HG03457 (cell line): ENCODE measurements at regions not wholly inside any gene's neighbourhood (a gene's known extent, or its start where the extent isn't known, plus 50 kb on each side); places are given as distances from the start of the nearest gene placed in this dataset.
A peak's percentile ranks its signal among the peaks of the same experiment; 100 is the strongest.
"Not testable (repeated sequence)": the region's sequence is repeated elsewhere in the genome, so short reads cannot be mapped to it uniquely, and the experiment has no call there.

Experiments
- ATAC-seq: cut with Tn5 transposase; IDR thresholded peaks from one replicate; pipeline ENCODE4 v1.9.1; 2021; ENCODE audit warnings: moderate number of reproducible peaks; ENCODE audit not compliant: unreplicated experiment

DNA sequence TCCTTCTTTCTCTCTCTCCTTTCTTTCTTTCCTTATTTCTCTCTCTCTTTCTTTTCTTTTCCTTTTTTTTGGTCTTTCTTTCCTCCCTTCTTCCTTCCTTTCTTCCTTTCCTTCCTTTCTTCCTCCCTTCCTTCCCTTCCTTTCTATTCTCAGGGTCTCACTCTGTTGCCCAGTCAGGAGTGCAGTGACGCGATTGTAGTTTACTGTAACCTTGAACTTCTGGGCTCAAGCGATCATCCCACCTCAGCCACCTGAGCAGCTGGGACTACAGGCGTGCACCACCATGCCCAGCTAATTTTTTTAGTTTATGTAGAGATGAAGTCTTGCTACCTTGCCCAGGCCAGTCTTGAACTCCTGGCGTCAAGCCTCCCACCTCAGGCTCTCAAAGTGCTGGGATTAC lies 83.8 kb upstream of the PPM1B start:
- ATAC-seq: no peak

DNA sequence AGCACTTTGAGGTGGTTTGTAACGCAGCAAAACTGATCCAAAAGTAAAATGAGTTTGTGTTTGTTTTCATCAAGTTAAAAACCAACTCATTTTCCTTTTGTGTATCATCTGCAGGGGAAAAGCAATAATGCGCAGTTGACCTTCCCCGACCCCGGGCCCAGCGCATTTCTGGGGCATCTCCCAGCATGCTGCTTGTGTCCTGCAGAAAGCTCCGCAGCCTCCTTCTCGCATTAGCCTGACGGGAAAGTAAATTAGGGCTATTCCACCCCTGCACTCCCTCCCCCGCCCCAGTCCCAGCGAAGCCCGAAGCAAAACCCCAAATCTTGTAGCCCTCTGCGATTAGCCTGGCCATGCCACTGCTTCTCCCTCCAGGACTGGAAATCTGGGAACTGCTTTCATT lies 82.0 kb upstream of the PPM1B start:
- no peak for ATAC-seq

DNA sequence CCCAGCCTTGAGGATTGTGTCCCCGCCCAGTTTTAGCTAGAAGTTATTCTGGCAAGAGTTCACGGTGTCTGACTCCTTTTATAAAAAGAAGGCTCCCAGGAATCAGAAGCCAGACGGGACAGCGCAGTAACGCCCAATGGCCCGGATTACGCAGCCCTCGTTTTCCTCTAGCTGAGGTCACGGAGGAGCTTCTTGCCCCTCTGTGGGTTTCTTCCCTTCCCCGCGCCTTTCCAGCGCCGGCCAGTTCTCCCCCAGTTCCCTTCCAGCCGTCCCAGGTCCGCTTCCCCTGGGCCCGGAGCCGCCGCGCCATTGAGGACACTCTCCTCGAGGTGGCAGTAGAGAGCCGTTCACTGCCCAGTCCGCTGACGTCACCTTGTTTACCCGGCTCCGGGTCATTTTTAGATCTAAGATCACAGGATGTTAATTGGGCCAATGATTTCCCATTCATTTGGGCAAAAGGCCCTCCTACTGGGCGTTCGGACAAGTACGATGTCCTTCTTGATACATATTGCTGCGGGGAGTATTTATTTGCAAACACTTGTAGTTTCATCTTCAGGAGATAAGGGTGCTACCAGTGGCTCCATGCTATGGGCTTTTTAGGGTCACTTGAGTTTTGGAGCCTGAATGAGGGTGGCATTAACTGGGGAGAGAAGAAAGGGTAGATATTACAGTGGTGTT lies 81.5 kb upstream of the PPM1B start:
- ATAC-seq: no peak

DNA sequence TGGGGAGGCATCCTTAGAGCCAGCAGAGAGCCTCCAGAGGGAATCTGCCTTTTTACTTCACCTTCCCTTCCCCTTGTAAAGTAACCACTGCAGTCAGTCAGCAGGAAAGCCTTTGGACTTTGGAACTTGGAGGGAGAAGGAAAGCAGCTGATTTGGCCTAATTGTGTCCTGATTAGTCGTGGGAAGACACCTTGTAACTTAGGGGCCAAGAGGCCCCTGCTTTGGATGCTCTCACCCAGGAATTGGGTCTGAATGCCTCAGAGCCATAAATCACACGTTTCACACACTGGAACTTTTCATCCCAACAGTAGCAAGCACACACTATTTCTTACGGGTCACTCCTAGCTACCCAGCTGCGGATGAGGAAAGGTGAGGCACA lies 81.0 kb upstream of the PPM1B start:
- ATAC-seq: no peak

DNA sequence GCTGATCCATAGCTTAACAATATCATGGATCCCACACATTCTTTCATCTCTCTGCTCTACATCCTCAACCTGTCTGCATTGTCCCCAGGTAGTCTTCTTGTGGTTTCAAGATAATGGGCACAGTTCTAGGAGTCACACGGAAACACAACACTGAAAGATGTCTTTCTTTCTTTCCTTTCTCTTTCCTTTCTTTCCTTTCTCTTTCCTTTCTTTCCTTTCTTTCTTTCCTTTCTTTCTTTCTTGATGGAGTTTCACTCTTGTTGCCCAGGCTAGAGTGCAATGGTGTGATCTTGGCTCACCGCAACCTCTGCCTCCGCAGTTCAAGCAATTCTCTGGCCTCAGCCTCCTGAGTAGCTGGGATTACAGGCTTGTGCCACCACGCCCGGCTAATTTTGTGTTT lies 76.2 kb upstream of the PPM1B start:
- not testable (repeated sequence) for ATAC-seq

DNA sequence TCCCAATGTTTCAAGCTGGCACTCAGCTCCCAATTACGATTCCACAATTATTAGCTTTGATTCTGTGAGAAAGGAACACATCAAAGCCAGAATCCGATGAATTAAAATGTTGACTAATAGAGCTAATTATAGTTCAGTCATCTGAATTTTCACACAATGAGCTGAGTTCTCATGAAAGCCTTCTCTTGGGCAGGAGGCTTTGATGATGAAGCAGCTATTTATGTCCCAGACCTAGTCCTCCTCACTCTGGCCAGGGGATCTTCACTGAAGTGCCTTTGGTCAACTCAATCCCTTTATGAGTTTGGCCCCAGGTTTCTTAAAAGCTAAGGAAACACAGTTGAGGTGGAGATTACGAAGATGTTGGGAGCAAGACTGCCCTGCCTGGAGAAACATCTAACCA lies 74.7 kb upstream of the PPM1B start:
- no peak for ATAC-seq

DNA sequence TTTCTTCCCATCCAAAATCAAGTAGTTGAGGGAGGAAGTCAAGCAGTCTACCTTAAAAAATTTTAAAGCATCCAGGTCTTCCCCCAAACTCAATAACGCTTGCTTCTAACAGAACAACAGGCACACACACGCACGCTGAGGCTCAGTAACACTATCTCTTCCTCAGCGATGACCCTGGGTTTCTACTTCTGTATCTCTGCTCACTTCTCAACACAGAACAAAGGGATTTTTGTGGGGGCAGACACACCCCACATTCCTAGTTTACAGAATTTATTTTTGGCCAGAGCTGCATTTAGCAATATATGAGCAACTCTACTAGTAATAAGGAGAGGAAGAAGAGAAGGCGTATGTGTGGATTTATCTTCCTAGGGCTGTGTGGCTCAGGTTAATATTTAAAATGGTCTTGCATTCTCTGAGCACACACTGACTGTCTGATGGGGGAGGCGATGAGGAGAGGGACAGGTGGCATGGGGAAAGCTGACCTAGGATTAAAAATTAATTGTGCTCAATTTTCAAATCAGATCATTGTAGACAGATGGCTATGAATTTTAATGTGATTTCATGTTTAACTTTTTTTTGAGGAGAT lies 71.3 kb upstream of the PPM1B start:
- ATAC-seq: no peak

DNA sequence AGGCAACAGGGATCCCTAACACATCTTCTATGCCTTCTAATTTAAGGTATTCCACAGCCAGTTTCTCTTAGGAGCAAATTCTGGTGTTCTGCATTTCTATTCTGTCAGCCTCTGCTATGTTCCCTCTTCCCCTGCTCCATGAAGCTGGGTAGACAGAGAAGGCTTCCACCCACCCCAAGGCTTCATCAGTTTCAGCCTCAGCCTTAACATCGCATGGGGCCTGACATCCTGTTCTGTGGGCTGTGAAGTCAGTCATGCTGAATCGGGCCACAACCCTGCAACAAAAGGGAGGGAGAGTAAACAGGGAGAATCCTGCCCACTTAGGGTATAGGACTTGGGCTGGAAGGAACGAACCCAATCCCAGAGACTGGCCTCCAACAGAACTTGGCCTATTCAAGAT lies 70.6 kb upstream of the PPM1B start:
- no peak for ATAC-seq

DNA sequence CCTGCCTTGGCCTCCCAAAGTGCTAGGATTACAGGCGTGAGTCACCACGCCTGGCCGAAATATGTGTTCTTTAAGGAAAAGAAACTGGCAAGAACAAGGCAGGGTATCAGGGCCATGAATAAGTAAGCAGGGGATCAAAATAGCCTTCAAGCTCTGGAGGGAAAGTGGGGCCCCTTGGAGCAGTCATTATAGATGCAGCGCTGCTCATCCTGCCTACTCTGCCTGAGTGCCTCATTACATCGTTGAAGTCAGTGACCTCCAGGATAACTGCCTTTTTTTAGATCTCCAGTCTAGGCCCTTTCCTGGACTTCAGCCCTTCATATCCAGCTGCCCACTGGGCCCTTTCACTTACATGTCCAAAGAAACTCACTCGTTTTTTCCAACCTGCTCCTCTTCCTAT lies 69.8 kb upstream of the PPM1B start:
- no peak for ATAC-seq

DNA sequence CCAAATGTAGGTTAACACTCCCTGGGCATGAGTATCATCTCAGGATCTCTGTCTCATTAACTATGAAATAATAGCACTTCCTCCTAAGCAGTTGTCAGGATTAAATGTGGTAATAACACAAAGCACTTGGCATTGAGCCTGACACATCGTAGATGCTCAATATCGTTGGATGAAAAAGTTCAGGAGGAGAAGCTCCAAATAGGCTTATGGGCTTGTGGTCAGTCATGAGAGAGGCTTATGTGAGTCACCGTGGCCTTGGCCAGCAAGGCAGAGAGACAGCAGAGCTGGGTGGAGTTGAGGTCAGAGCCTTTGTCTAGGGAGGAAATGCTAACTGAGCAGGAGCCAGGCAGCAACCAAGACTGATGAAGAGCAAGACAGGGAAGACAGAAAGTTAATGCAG lies 68.3 kb upstream of the PPM1B start:
- ATAC-seq: no peak

DNA sequence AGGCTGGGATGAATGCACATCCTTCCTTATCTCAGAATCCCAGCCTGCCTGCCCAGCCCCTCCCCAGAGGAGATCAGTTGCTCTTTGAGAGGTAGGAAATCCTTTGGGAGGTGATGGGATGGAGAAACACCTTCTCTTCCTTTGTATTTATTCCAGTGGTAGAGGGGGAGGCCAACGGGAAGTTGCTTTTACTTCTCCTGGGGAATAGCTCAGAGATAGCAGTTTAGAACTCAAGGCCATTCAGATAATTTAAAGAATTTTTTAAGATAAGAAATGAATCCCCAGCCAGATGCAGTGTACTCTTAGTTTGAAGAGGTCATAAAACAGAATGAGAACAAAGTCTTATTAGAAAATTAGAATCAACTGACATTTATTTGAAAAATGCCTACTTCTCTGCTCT lies 67.4 kb upstream of the PPM1B start:
- no peak for ATAC-seq

DNA sequence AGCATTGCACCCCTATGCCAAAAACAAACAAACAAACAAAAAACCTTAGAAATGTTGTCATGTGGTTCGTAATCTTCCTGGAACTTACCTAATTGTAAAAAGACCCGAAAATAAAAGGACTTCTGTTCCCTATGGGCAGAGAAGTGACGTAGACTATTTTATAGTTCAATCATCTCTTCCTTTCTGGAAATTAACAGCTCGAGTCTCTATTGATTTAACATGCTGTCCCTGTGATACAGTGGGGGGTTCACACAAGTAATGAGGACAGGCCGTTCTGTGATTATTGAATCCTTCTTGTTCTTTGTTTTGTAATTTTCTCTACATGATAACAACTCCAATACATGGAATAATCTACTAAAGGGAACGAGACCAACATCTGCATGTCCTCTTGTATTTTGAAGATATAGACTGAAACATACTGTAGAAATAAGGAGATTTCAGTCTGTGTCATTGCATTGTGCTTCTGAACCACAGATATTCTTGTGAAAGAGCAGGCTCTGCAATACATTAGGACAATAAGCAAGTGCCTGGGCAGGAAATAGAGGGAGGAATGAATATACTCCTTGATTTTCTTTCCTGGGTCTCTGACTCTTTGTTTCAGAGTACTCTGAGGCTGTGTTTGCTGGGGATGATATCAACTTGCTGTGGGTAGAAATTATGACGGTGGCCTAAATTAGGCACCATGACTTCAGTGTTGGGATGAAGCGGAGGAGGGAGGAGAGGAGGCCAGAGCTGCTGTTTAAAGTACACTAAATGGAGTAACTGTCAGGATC lies 65.7 kb upstream of the PPM1B start:
- no peak for ATAC-seq

DNA sequence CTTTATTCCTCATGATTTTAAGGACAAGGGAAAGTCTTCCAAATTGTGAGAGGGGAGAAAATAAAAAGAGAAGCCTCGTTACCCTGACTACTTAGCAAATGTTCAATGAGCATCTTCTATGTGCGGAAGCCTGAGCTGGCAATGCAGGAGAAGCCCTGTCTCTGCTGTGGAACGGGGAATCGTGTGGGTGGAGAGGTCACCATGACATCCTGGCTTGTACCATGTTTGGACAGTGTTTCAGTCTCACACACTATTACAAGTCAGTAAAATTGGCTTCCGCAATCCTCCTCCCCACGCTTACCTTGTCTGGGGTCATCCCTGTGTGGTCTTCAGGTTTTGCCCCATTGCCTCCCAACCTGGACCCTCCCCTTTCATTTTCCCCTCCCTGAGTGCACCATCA lies 65.0 kb upstream of the PPM1B start:
- ATAC-seq: no peak

DNA sequence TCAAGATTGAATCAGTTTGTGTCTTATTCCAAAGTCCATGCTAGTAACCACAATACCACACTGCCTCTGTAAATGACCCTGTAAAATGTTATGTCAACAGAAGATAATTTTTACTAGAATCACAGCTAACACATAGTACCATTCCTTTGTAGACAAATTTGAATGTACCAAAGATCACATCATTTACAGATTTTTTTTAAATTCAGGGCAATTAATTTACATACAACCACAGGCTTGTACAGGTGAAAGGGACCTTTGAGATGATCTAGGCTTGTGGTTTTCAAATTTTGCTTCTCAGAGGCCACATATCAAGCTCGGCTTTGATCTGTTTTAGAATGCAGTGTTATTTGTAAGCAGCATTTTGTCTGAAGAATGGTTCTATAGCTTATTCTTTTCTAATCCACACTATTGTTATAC lies 63.8 kb upstream of the PPM1B start:
- no peak for ATAC-seq

DNA sequence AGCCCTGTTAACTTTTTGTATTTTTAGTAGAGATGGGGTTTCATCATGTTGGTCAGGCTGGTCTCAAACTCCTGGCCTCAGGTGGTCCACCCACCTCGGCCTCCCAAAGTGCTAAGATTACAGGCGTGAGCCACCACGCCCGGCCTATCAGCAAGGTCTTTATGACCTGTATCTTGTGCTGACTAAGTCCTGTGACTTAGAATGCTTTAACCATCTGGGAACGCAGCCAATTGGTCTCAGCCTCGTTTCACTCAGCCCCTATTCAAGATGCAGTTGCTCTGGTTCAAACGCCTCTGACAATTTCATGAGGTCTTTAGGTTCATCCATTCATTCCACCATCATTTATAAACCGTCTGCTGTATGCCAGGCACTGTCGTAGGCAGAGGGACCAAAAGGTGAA lies 62.2 kb upstream of the PPM1B start:
- not testable (repeated sequence) for ATAC-seq

DNA sequence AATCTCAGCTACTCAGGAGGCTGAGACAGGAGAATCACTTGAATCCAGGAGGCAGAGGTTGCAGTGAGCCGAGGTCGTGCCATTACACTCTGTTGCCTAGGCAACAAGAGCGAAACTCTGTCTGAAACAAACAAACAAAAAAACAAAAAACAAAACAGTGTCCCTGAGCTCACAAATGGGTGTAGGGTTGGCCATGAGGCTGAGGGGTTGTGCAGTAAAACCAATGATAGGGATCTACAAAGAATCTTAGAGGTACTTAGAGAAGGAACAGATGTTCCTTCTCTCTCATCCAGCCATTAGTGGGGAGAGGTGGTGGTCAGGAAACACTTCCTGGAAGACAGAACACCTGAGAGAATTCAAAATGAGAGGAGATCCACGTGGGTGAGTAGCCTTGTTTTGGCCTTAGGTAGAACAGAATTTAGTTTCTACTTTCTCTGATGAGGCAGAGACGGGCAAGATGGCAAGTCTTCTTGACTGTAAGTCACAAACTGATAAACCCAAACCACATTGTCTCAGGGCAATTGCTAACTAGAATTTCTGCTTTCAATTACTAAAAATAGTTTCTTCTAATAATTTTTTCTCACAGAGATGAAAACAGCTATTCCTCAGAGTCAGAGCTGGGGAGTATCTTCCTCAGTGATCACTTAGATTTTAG lies 61.5 kb upstream of the PPM1B start:
- ATAC-seq: peak; percentile 81

DNA sequence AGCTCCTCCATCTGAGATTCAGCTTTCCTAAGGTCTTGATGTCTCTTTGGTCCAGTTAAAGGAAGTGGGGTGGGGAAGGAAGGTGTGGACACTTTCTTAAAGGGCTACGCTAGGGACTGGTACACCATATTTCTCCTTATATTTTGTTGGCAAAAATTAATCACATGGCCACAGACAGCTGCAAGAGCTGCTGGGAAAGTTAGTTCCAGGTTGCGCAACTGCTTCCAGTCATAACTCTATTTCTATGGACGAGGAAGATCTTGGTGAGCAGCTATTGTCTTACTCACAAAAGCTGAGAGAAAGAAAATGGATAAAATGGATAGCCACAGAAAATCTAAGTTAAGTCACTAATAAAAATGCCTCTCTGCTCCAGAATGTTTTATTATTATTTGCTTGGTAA lies 60.7 kb upstream of the PPM1B start:
- ATAC-seq: no peak

DNA sequence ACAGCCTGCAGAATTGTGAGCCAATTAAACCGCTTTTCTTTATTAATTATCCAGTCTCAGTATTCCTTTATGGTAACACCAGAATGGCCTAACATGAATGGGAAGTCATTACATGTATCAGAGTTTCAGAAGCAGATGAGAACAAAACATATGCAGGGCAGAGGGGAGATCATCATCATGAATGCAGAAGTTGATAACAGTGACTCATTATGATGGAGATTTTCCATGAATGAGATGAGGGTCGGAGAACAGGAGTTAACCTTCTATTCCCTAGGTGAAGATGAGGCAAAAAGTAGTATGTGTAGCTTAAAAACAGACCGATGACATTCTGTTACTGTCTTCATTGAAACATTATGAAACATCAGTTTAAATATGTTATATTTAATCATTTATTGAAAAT lies 59.5 kb upstream of the PPM1B start:
- no peak for ATAC-seq

DNA sequence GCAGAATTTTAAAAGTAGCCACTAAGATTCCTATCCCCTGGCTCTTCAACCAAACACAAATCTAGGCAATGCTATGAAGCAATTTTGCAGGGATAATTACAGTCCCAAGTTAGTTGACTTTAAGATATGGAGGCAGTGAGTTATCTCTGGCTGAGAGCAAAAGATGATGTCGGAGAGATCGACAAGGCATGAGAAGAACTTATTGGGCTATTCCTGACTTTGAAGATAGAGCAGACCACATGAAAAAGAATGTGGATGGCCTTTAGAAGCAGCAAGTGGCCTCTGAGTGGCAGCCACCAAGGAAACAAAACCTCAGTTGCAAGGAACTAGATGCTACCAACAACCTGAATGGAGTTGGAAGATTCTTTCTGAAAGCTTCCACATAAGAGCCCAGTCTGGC lies 58.2 kb upstream of the PPM1B start:
- no peak for ATAC-seq

DNA sequence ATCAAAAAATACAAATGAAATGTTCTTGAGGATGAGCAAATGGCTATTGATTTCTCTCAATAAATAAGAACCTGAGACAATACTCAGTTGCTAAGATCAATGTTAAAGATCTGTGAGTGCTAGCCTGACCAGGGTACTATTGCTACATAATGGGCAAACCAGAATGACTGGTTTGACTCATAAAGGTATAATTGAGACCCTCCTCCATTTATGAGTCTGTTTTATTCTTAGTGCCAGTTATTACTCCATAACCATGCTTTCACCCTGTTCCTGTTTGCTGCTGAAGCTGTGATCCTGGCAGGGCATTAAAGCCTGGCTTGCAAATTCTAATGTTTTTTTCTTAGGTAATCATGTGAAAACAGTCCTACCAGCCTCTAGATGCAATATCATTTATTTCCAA lies 56.6 kb upstream of the PPM1B start:
- no peak for ATAC-seq

DNA sequence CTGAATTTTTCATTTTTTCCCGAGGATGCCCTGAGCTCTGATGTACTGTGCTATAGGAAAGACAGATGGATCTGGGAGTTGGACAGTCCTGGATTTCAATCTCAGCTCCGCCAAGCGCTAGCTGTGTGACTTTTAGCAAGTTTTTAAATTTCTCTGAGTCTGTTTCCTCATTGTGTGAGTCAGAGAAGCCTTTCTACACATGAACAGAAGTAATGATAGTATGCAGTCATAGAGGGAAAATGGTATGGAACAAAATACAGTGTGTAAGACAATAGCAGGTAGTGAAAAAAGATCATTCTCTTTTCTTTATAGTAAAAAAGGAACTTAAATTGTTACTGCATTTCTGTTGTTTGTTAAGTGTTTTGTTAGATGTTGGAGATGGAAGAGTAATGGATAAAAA lies 52.4 kb upstream of the PPM1B start:
- no peak for ATAC-seq

DNA sequence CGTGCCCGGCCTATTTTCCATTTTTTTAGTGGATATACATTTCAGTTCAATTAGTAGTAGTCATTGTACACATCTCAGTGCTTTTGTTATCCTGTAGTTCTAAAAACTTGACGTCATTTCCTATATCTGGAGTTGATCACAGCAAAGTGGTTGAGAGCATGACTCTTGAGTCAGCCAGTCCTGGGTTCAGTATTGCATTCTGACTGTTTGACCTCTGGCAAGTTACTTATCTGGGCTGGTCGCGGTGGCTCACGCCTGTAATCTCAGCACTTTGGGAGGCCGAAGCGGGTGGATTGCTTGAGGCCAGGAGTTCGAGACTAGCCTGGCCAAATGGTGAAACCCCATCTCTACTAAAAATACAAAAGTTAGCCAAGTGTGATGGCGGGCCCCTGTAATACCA lies 50.4 kb upstream of the PPM1B start:
- ATAC-seq: no peak
